Lung (tissue), 11 donors: ENCODE measurements at regions not wholly inside any gene's neighbourhood (a gene's known extent, or its start where the extent isn't known, plus 50 kb on each side); places are given as distances from the start of the nearest gene placed in this dataset.

Experiments used
- ATAC-seq: fragments of 200-7000 bp; cut with Tn5 transposase; one replicate; pipeline ENCODE4 v1.9.1; 2020; ENCODE audit warnings: moderate number of reproducible peaks; ENCODE audit not compliant: insufficient read depth, low FRiP score
- DNase-seq, 3 donors: peaks; one replicate each; pipeline ENCODE4 v3.0.0-alpha.2; 2013 to 2017
- H3K27ac ChIP-seq, 2 donors: one replicate each; pipeline ENCODE4 v1.5.1; 2013; ENCODE audit warnings: mild to moderate bottlenecking in 2 of 2, moderate library complexity in 2 of 2, control low read depth in 1 of 2, inconsistent platforms in 1 of 2, low read depth in 1 of 2, low read length in 1 of 2
- H3K27me3 ChIP-seq, 3 donors: one replicate each; pipeline ENCODE4 v1.5.1; 2013; ENCODE audit warnings: low read length in 2 of 3; ENCODE audit not compliant: control insufficient read depth in 3 of 3, insufficient read depth in 3 of 3
- H3K36me3 ChIP-seq, 4 donors: one replicate each; pipeline ENCODE4 v1.5.1; 2013; ENCODE audit warnings: low read length in 4 of 4, mild to moderate bottlenecking in 1 of 4, moderate library complexity in 1 of 4; ENCODE audit not compliant: control insufficient read depth in 4 of 4, insufficient read depth in 4 of 4
- H3K4me1 ChIP-seq, 5 donors: one replicate each; pipeline ENCODE4 v1.5.1; 2013; ENCODE audit warnings: low read length in 5 of 5, mild to moderate bottlenecking in 2 of 5, moderate library complexity in 1 of 5; ENCODE audit not compliant: control insufficient read depth in 5 of 5, insufficient read depth in 5 of 5
- H3K4me3 ChIP-seq: one replicate; pipeline ENCODE4 v1.5.1; 2013; ENCODE audit warnings: mild to moderate bottlenecking, control low read depth, moderate library complexity
- H3K9ac ChIP-seq, 2 donors: one replicate each; pipeline ENCODE4 v1.5.1; 2013; ENCODE audit warnings: low read length in 2 of 2, control low read depth in 1 of 2; ENCODE audit not compliant: insufficient read depth in 1 of 2
- H3K9me3 ChIP-seq, 4 donors: one replicate each; pipeline ENCODE4 v1.5.1; 2013; ENCODE audit warnings: low read length in 3 of 4, mild to moderate bottlenecking in 1 of 4, moderate library complexity in 1 of 4; ENCODE audit not compliant: control insufficient read depth in 4 of 4, insufficient read depth in 3 of 4
- WGBS, 2 donors: extraction: QIAGEN DNeasy Blood & Tissue Kit; methylation state at CpG; one replicate each; pipeline ENCODE4 v1.1.7; 2013; 5-methylcytosine and 5-hydroxymethylcytosine counted together
- TF ChIP-seq, protein P1 (sequence below): IDR thresholded peaks from 2 replicates; pipeline ENCODE4 v1.5.1; 2012; ENCODE audit warnings: mild to moderate bottlenecking; ENCODE audit errors: control extremely low read depth, extremely low read depth
- donor health status: control.
- donor health status: control.
- donor health status: Bipolar disorder and iron deficiency.
- donor health status: healthy.
- donor health status: DM: yes; HTN: yes; CAD: no.

GRCh38 chr5:164184158-164184557 lies 678.7 kb downstream of the MAT2B start:
- H3K9me3 ChIP-seq = no peaks in the 10 kb centered on the region
- H3K36me3 ChIP-seq = no peaks in the 10 kb centered on the region
- peaks cover 0 to 6% (median 0%) of the 10 kb centered on the region in 5 donors for H3K4me1 ChIP-seq
- H3K27me3 ChIP-seq = no peaks in the 10 kb centered on the region
- TF ChIP-seq, protein P1, sequence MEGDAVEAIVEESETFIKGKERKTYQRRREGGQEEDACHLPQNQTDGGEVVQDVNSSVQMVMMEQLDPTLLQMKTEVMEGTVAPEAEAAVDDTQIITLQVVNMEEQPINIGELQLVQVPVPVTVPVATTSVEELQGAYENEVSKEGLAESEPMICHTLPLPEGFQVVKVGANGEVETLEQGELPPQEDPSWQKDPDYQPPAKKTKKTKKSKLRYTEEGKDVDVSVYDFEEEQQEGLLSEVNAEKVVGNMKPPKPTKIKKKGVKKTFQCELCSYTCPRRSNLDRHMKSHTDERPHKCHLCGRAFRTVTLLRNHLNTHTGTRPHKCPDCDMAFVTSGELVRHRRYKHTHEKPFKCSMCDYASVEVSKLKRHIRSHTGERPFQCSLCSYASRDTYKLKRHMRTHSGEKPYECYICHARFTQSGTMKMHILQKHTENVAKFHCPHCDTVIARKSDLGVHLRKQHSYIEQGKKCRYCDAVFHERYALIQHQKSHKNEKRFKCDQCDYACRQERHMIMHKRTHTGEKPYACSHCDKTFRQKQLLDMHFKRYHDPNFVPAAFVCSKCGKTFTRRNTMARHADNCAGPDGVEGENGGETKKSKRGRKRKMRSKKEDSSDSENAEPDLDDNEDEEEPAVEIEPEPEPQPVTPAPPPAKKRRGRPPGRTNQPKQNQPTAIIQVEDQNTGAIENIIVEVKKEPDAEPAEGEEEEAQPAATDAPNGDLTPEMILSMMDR = no peak
- no peak overlapping the region for H3K27ac ChIP-seq
- ATAC-seq = no peak
- no peak overlapping the region for H3K4me3 ChIP-seq
- 75 to 84% methylated on average over 3 of the region's 3 CpGs for WGBS, 2 donors
- DNase-seq = no peak
- no peak overlapping the region for H3K9ac ChIP-seq

DNA sequence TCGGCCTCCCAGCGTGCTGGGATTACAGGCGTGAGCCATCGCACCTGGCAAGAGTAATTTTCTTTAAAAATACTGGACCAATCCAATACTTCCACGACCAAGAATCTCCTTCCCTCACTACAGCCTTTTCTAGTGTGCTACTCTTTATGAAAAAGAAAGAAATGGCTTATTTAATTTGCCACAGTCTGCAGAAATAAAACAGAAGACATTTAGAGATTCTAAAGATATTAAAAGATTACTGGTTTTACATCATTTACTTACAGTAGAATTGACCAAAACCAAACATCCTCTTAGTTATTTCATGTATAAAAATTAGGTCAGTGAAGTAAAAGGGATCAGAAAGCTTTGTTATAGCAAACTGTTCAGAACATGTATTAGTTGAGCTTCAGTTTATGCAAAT lies 679.6 kb downstream of the MAT2B start:
- ATAC-seq = no peak
- no peaks in the 10 kb centered on the region for H3K36me3 ChIP-seq
- 87 to 93% methylated on average over 5 of the region's 5 CpGs for WGBS, 2 donors
- peaks cover 0 to 3% (median 0%) of the 10 kb centered on the region in 4 donors for H3K9me3 ChIP-seq
- H3K27me3 ChIP-seq = no peaks in the 10 kb centered on the region
- H3K4me1 ChIP-seq = peaks cover 0 to 6% (median 0%) of the 10 kb centered on the region in 5 donors
- H3K27ac ChIP-seq = no peak overlapping the region
- TF ChIP-seq, protein P1 = no peak
- H3K9ac ChIP-seq = no peak overlapping the region
- no peak overlapping the region for H3K4me3 ChIP-seq
- DNase-seq = no peak

DNA sequence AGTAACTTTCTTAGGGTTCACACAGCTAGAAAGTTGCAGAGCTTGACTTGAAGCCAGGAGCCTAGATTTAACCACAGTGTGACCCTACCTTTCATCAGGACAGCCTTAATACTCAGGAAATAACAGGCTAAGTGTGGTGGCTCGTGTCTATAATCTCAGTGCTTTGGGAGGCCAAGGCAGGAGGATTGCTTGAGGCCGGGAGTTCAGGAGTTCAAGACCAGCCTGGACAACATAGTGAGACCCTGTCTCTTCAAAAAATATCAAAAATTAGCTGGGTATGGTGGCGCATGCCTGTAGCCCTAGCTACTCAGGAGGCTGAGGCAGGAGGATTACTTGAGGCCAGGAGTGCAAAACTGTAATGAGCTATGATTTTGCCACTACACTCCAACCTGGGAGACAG lies 681.1 kb downstream of the MAT2B start:
- TF ChIP-seq, protein P1 = no peak
- Histone ChIP-seq H3K9me3 (peaks cover 0 to 3% (median 0%) of the 10 kb centered on the region in 4 donors), H3K27ac (no peak overlapping the region), H3K4me3 (no peak overlapping the region), H3K36me3 (no peaks in the 10 kb centered on the region), H3K4me1 (peaks cover 0 to 7% (median 0%) of the 10 kb centered on the region in 5 donors), H3K9ac (no peak overlapping the region), H3K27me3 (no peaks in the 10 kb centered on the region)
- DNase-seq (no peak), ATAC-seq (no peak)
- 75 to 80% methylated on average over 3 of the region's 3 CpGs for WGBS, 2 donors

GRCh38 chr5:164187785-164188184 lies 682.4 kb downstream of the MAT2B start:
- no peak overlapping the region for H3K27ac ChIP-seq
- TF ChIP-seq, protein P1 = no peak
- 57 to 70% methylated on average over 2 of the region's 2 CpGs for WGBS, 2 donors
- H3K9me3 ChIP-seq = peaks cover 0 to 3% (median 0%) of the 10 kb centered on the region in 4 donors
- no peak for DNase-seq
- no peak for ATAC-seq
- no peaks in the 10 kb centered on the region for H3K27me3 ChIP-seq
- no peak overlapping the region for H3K4me3 ChIP-seq
- H3K36me3 ChIP-seq = no peaks in the 10 kb centered on the region
- H3K9ac ChIP-seq = no peak overlapping the region
- H3K4me1 ChIP-seq = peaks cover 0 to 11% (median 3%) of the 10 kb centered on the region in 5 donors
